K562 (cell line): ENCODE measurements at regions not wholly inside any gene's neighbourhood (a gene's known extent, or its start where the extent isn't known, plus 50 kb on each side); places are given as distances from the start of the nearest gene placed in this dataset.

Experiments used
- ATAC-seq: fragments of 200-7000 bp; cut with Tn5 transposase; 3 replicates; pipeline ENCODE4 v1.9.1; 2020; ENCODE audit warnings: moderate library complexity
- BruUV-seq: library from RNA; stranded (reverse); fragments of 400-500 nt; replicated peaks from 2 replicates; lab custom pipeline; 2021; lab: Mats Ljungman, UMichigan
- CTCF ChIA-PET: fragments of 300-600 bp; formaldehyde crosslinking; extraction: SDS; loops from one replicate; lab custom pipeline; 2021; ENCODE audit warnings: low intra/inter-chr PET ratio; lab: Yijun Ruan, JAX
- POLR2A ChIA-PET: fragments of 300-600, 350-650 bp; sonication (Branson Sonifier 250); formaldehyde crosslinking; extraction: SDS; loops from one replicate; lab custom pipeline; 2021; ENCODE audit warnings: antibody characterized with exemption, inconsistent platforms; lab: Yijun Ruan, JAX
- DNase-seq, 4 experiments: peaks; one replicate each; pipeline versions ENCODE4 v3.0.0 to v3.0.0-alpha.2; 2011 to 2018; ENCODE audit warnings: low spot score in 3 of 4, mixed read lengths in 3 of 4; ENCODE audit errors: extremely low read depth in 1 of 4
- FAIRE-seq: peaks from 2 replicates; lab custom pipeline; 2011; peaks lifted over from hg19 to GRCh38; lab: Jason Lieb, UNC
- H2AFZ ChIP-seq: 2 replicates; pipeline ENCODE4 v1.6.0; 2011; ENCODE audit warnings: low read depth, low read length, control low read depth, inconsistent platforms
- H3K27ac ChIP-seq: fragments of 200-600 bp; 3 replicates; pipeline ENCODE4 v1.8.0; 2011; ENCODE audit warnings: low read depth, mild to moderate bottlenecking, control low read depth, inconsistent platforms, low read length, moderate library complexity, mixed read lengths; ENCODE audit errors: extremely low read depth
- H3K27me3 ChIP-seq, 2 experiments: fragments of 300-600 bp in 1 of 2; 2 replicates in 1 of 2; 3 replicates in 1 of 2; pipeline versions ENCODE4 v1.6.0 to v1.8.0; 2011; ENCODE audit warnings: inconsistent platforms in 2 of 2, low read length in 2 of 2, mild to moderate bottlenecking in 1 of 2, mixed read lengths in 1 of 2, moderate library complexity in 1 of 2; ENCODE audit not compliant: control insufficient read depth in 2 of 2, insufficient read depth in 2 of 2
- H3K36me3 ChIP-seq: fragments of 300-600 bp; 3 replicates; pipeline ENCODE4 v1.8.0; 2011; ENCODE audit warnings: mild to moderate bottlenecking, low read length, inconsistent platforms; ENCODE audit not compliant: control insufficient read depth, insufficient read depth
- H3K4me1 ChIP-seq, 2 experiments: fragments of 200-600 bp in 1 of 2; replicated peaks in 1 of 2; 2 replicates in 1 of 2; 3 replicates in 1 of 2; pipeline versions ENCODE4 v1.5.1 to v1.8.0; 2011; ENCODE audit warnings: inconsistent platforms in 2 of 2, low read length in 2 of 2, mild to moderate bottlenecking in 1 of 2, mixed read lengths in 1 of 2, moderate library complexity in 1 of 2; ENCODE audit not compliant: control insufficient read depth in 2 of 2, insufficient read depth in 2 of 2
- H3K4me2 ChIP-seq: 2 replicates; pipeline ENCODE4 v1.6.1; 2011; ENCODE audit warnings: low read length, control low read depth, inconsistent platforms, mixed read lengths; ENCODE audit not compliant: insufficient read depth
- H3K4me3 ChIP-seq: fragments of 200-600 bp; sonication (generic), shearing (Covaris generic); 2 replicates; pipeline ENCODE4 v1.5.1; 2016; ENCODE audit warnings: control low read depth, inconsistent platforms
- H3K79me2 ChIP-seq: fragments of 200-600 bp; 3 replicates; pipeline ENCODE4 v1.8.0; 2011; ENCODE audit warnings: low read length, inconsistent platforms; ENCODE audit not compliant: control insufficient read depth, insufficient read depth
- H3K9ac ChIP-seq, 2 experiments: 2 replicates each; pipeline versions ENCODE4 v1.6.0 to v1.6.1; 2011; ENCODE audit warnings: low read depth in 2 of 2, low read length in 2 of 2, control low read depth in 1 of 2, inconsistent platforms in 1 of 2, mild to moderate bottlenecking in 1 of 2, mixed read lengths in 1 of 2; ENCODE audit not compliant: insufficient read depth in 1 of 2
- H3K9me1 ChIP-seq: one replicate; pipeline ENCODE4 v1.6.0; 2011; ENCODE audit warnings: inconsistent platforms, mild to moderate bottlenecking, low read length, moderate library complexity; ENCODE audit not compliant: control insufficient read depth, insufficient read depth
- H3K9me3 ChIP-seq: replicated peaks from 2 replicates; pipeline ENCODE4 v1.5.1; 2011; ENCODE audit warnings: low read depth, low read length, inconsistent platforms; ENCODE audit not compliant: control insufficient read depth, insufficient read depth
- H4K20me1 ChIP-seq: replicated peaks from 2 replicates; pipeline ENCODE4 v1.6.1; 2011; ENCODE audit warnings: low read length, inconsistent platforms, mixed read lengths; ENCODE audit not compliant: control insufficient read depth, insufficient read depth
- CTBP1 ChIP-seq: fragments of 450-650 bp; IDR thresholded peaks from 2 replicates; pipeline ENCODE4 v1.6.1; 2016; ENCODE audit warnings: borderline replicate concordance
- FOXK1 ChIP-seq: sonication (generic); formaldehyde crosslinking; IDR thresholded peaks from 2 replicates; pipeline ENCODE4 v1.8.0; 2022; ENCODE audit warnings: missing genetic modification reagents, mild to moderate bottlenecking, borderline replicate concordance
- KAT7 ChIP-seq: sonication (generic); formaldehyde crosslinking; IDR thresholded peaks from 2 replicates; pipeline ENCODE4 v1.8.0; 2022; ENCODE audit warnings: missing genetic modification reagents, mild to moderate bottlenecking, borderline replicate concordance
- NR2F6 ChIP-seq: fragments of 450-650 bp; formaldehyde crosslinking; IDR thresholded peaks from 2 replicates; pipeline ENCODE4 v1.4.0; 2020; ENCODE audit warnings: mild to moderate bottlenecking
- PCBP1 ChIP-seq: fragments of 200-400 bp; formaldehyde crosslinking; IDR thresholded peaks from 2 replicates; pipeline ENCODE4 v1.6.1; 2018; ENCODE audit warnings: mild to moderate bottlenecking, low read depth, low read length; ENCODE audit not compliant: poor library complexity, severe bottlenecking
- PPARD ChIP-seq: fragments of 250-450 bp; sonication (Bioruptor Pico); IDR thresholded peaks from 2 replicates; pipeline ENCODE4 v1.8.0; 2022; ENCODE audit warnings: inconsistent platforms, mild to moderate bottlenecking, moderate library complexity
- SMAD1 ChIP-seq: fragments of 150-350 bp; IDR thresholded peaks from 2 replicates; pipeline ENCODE4 v1.6.1; 2014; ENCODE audit warnings: low read length, low read depth; ENCODE audit not compliant: partially characterized antibody
- SNRNP70 ChIP-seq: fragments of 200-400 bp; formaldehyde crosslinking; optimal IDR thresholded peaks from 2 replicates; pipeline ENCODE3; 2017; ENCODE audit warnings: low read depth, low read length
- TAF9B ChIP-seq: fragments of 450-650 bp; IDR thresholded peaks from 2 replicates; pipeline ENCODE4 v1.6.1; 2018; ENCODE audit warnings: mild to moderate bottlenecking; ENCODE audit not compliant: partially characterized antibody
- ZNF184 ChIP-seq: sonication (generic); formaldehyde crosslinking; IDR thresholded peaks from 2 replicates; pipeline ENCODE4 v1.5.0; 2020; ENCODE audit warnings: missing genetic modification reagents
- ZNF398 ChIP-seq: fragments of 250-450 bp; sonication (Bioruptor Pico); IDR thresholded peaks from 2 replicates; pipeline ENCODE4 v1.8.0; 2021; ENCODE audit warnings: moderate library complexity, mild to moderate bottlenecking, inconsistent platforms
- WGBS: fragments of 100-300 bp; shearing (Covaris generic); methylation state at CpG from one replicate; pipeline ENCODE4 v1.1.6; 2016; ENCODE audit warnings: low coverage, mixed read lengths; ENCODE audit not compliant: insufficient coverage; ENCODE audit errors: missing lambda C conversion rate; 5-methylcytosine and 5-hydroxymethylcytosine counted together
- in situ Hi-C: fragments of 300-500 bp; cut with MboI; formaldehyde crosslinking; loops from 4 replicates; pipeline ENCODE4 v1.15.0; 2018; ENCODE audit warnings: inconsistent platforms, mixed read lengths
- intact Hi-C: fragments of 100-400 bp; cut with micrococcal nuclease; formaldehyde crosslinking; loops from 2 replicates; pipeline ENCODE4 v1.14.2; 2022
- TF ChIP-seq, protein P1 (sequence below): fragments of 450-650 bp; IDR thresholded peaks from 2 replicates; pipeline ENCODE4 v1.6.1; 2014; ENCODE audit warnings: low read depth, mild to moderate bottlenecking, moderate library complexity, borderline replicate concordance

DNA sequence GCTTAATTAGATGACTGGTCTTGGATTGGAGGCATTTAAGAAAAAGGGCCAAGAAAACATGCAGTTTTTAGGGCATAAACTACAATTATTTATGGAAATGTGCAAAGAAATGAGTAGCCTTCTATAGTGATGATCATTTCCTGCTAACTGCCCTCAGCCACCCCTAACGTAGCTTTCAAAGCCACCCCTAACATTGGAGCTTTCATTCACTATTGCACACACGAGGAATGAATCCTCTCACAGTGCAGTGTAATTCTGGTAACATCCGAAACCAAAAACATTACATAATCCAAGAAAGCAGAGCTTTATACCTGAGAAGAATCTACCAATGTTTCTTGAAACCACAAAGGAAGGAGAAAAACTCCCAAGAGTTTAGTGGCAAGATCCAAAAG lies 1003.6 kb downstream of the TMEM121 start:
- H3K9me3 ChIP-seq, result no peaks in the 10 kb centered on the region
- CTCF ChIA-PET, result no interaction called here
- ATAC-seq (no peak), FAIRE-seq (no peak), DNase-seq (no peak)
- POLR2A ChIA-PET, result no interaction called here
- BruUV-seq, result no TSS peak
- H2AFZ ChIP-seq, result no peak overlapping the region
- H3K4me3 ChIP-seq, result no peak overlapping the region
- intact Hi-C loops (no loop called here), in situ Hi-C loops (no loop called here)
- no peaks in the 10 kb centered on the region for H4K20me1 ChIP-seq
- no peak for TF ChIP-seq SMAD1
- TF ChIP-seq CTBP1, result no peak
- no peak for TF ChIP-seq TAF9B
- no peak for TF ChIP-seq ZNF184 (CRISPR knock-in tag)
- TF ChIP-seq NR2F6 (CRISPR knock-in tag), result no peak
- TF ChIP-seq FOXK1 (CRISPR knock-in tag), result no peak
- TF ChIP-seq, protein P1, sequence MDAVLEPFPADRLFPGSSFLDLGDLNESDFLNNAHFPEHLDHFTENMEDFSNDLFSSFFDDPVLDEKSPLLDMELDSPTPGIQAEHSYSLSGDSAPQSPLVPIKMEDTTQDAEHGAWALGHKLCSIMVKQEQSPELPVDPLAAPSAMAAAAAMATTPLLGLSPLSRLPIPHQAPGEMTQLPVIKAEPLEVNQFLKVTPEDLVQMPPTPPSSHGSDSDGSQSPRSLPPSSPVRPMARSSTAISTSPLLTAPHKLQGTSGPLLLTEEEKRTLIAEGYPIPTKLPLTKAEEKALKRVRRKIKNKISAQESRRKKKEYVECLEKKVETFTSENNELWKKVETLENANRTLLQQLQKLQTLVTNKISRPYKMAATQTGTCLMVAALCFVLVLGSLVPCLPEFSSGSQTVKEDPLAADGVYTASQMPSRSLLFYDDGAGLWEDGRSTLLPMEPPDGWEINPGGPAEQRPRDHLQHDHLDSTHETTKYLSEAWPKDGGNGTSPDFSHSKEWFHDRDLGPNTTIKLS, result no peak
- TF ChIP-seq PCBP1, result no peak
- TF ChIP-seq KAT7, result no peak
- TF ChIP-seq SNRNP70, result no peak
- TF ChIP-seq PPARD, result no peak
- no peak for TF ChIP-seq ZNF398 (CRISPR knock-in tag)
- H3K9ac ChIP-seq, result no peak overlapping the region
- 21% methylated on average over 2 of the region's 3 CpGs for WGBS
- H3K36me3 ChIP-seq, result no peaks in the 10 kb centered on the region
- H3K27me3 ChIP-seq, result no peaks in the 10 kb centered on the region
- no peaks in the 10 kb centered on the region for H3K4me1 ChIP-seq
- H3K79me2 ChIP-seq, result no peaks in the 10 kb centered on the region
- H3K27ac ChIP-seq, result no peak overlapping the region
- H3K4me2 ChIP-seq, result no peak overlapping the region
- H3K9me1 ChIP-seq, result no peaks in the 10 kb centered on the region
